Peyer's patch (tissue), 4 donors: ENCODE measurements at regions not wholly inside any gene's neighbourhood (a gene's known extent, or its start where the extent isn't known, plus 50 kb on each side); places are given as distances from the start of the nearest gene placed in this dataset.
A peak's percentile ranks its signal among the peaks of the same experiment; 100 is the strongest.

Experiments
- DNase-seq, 3 donors: peaks; one replicate each; pipeline ENCODE4 v3.0.0-alpha.2; 2017 to 2019
- H3K27ac ChIP-seq, 4 donors: fragments of 200-600 bp; sonication (generic); one replicate each; pipeline ENCODE4 v1.5.1; 2016 to 2019
- H3K27me3 ChIP-seq, 2 donors: fragments of 200-600 bp; sonication (generic); one replicate each; pipeline ENCODE4 v1.5.1; 2019
- H3K36me3 ChIP-seq, 3 donors: fragments of 200-600 bp; sonication (generic); one replicate each; pipeline ENCODE4 v1.5.1; 2016 to 2019
- H3K4me1 ChIP-seq, 4 donors: fragments of 200-600 bp; sonication (generic); one replicate each; pipeline ENCODE4 v1.5.1; 2016 to 2019
- H3K4me3 ChIP-seq, 4 donors: fragments of 200-600 bp; sonication (generic); 1 replicate in 3 of 4; 2 replicates in 1 of 4; pipeline ENCODE4 v1.5.1; 2016 to 2019; ENCODE audit warnings: mild to moderate bottlenecking in 1 of 4
- H3K9me3 ChIP-seq, 4 donors: fragments of 200-600 bp; sonication (generic); one replicate each; pipeline ENCODE4 v1.5.1; 2016 to 2019; ENCODE audit warnings: mild to moderate bottlenecking in 1 of 4
- CTCF ChIP-seq, 6 experiments: fragments of 450-650 bp in 4 of 6; fragments of 200-600 bp in 2 of 6; sonication (generic) in 1 of 6; IDR thresholded peaks; one replicate each; pipeline ENCODE4 v1.5.1; 2017 to 2019; ENCODE audit warnings: antibody characterized with exemption in 6 of 6, mild to moderate bottlenecking in 3 of 6, moderate library complexity in 1 of 6
- POLR2A ChIP-seq, 2 donors: fragments of 450-650 bp; IDR thresholded peaks; one replicate each; pipeline ENCODE4 v1.5.1; 2017; ENCODE audit warnings: antibody characterized with exemption in 2 of 2, mild to moderate bottlenecking in 2 of 2, moderate library complexity in 2 of 2

- TF ChIP-seq CTCF (IDR thresholded peaks at IDR 0.05) (no peak), POLR2A (IDR thresholded peaks at IDR 0.05) (no peak)
- no peaks in the 10 kb centered on the region for H3K36me3 ChIP-seq
- H3K9me3 ChIP-seq, result no peaks in the 10 kb centered on the region
- no peak for DNase-seq
- H3K27me3 ChIP-seq, result no peaks in the 10 kb centered on the region
- no peak overlapping the region for H3K27ac ChIP-seq
- no peak overlapping the region for H3K4me3 ChIP-seq
- no peaks in the 10 kb centered on the region for H3K4me1 ChIP-seq
Measured at GRCh38 chrX:95860127-95860526, 824.5 kb upstream of the DIAPH2 start.

GRCh38 chrX:95875661-95876060 is 809.0 kb upstream of the DIAPH2 start:
- H3K36me3 ChIP-seq, result no peaks in the 10 kb centered on the region
- DNase-seq, result no peak
- no peaks in the 10 kb centered on the region for H3K27me3 ChIP-seq
- H3K27ac ChIP-seq, result no peak overlapping the region
- H3K9me3 ChIP-seq, result no peaks in the 10 kb centered on the region
- no peak overlapping the region for H3K4me3 ChIP-seq
- no peaks in the 10 kb centered on the region for H3K4me1 ChIP-seq
- TF ChIP-seq CTCF (IDR thresholded peaks at IDR 0.05) (no peak), POLR2A (IDR thresholded peaks at IDR 0.05) (no peak)

- no peak overlapping the region for H3K4me3 ChIP-seq
- H3K4me1 ChIP-seq, result no peaks in the 10 kb centered on the region
- H3K27ac ChIP-seq, result no peak overlapping the region
- H3K9me3 ChIP-seq, result no peaks in the 10 kb centered on the region
- H3K27me3 ChIP-seq, result no peaks in the 10 kb centered on the region
- H3K36me3 ChIP-seq, result no peaks in the 10 kb centered on the region
- TF ChIP-seq POLR2A (IDR thresholded peaks at IDR 0.05) (no peak), CTCF (IDR thresholded peaks at IDR 0.05) (no peak)
- DNase-seq, result no peak
Measured at GRCh38 chrX:95878874-95879273, 805.8 kb upstream of the DIAPH2 start.

GRCh38 chrX:95884186-95884585 is 800.5 kb upstream of the DIAPH2 start:
- Histone ChIP-seq H3K27me3 (no peaks in the 10 kb centered on the region), H3K36me3 (no peaks in the 10 kb centered on the region), H3K4me3 (no peak overlapping the region), H3K9me3 (no peaks in the 10 kb centered on the region), H3K4me1 (no peaks in the 10 kb centered on the region), H3K27ac (no peak overlapping the region)
- TF ChIP-seq CTCF (IDR thresholded peaks at IDR 0.05) (no peak), POLR2A (IDR thresholded peaks at IDR 0.05) (no peak)
- no peak for DNase-seq

- no peak for TF ChIP-seq POLR2A (IDR thresholded peaks at IDR 0.05)
- TF ChIP-seq CTCF (IDR thresholded peaks at IDR 0.05), result no peak
- Histone ChIP-seq H3K4me1 (no peaks in the 10 kb centered on the region), H3K27me3 (no peaks in the 10 kb centered on the region), H3K9me3 (no peaks in the 10 kb centered on the region), H3K4me3 (no peak overlapping the region), H3K27ac (peak overlapping the region in 2 of 4 donors; percentile 15 to 17), H3K36me3 (no peaks in the 10 kb centered on the region)
- DNase-seq, result peak in 1 of 3 donors; percentile 47
Measured at GRCh38 chrX:95885074-95885473, 799.6 kb upstream of the DIAPH2 start.

GRCh38 chrX:95889279-95889678 is 795.4 kb upstream of the DIAPH2 start:
- DNase-seq, result peak in 1 of 3 donors; percentile 50
- TF ChIP-seq CTCF (IDR thresholded peaks at IDR 0.05), result peak in 1 of 6 experiments; percentile 10
- peak in 1 of 2 donors; percentile 32 for TF ChIP-seq POLR2A (IDR thresholded peaks at IDR 0.05)

More at GRCh38 chrX:95889279-95889678, 795.4 kb upstream of the DIAPH2 start:
- Histone ChIP-seq H3K9me3 (no peaks in the 10 kb centered on the region), H3K4me3 (no peak overlapping the region), H3K4me1 (no peaks in the 10 kb centered on the region), H3K36me3 (no peaks in the 10 kb centered on the region), H3K27ac (no peak overlapping the region), H3K27me3 (no peaks in the 10 kb centered on the region)
